Activated CD8-positive, alpha-beta memory T cell treated with anti-CD3 and anti-CD28 coated beads for 4 hours (primary cell): ENCODE measurements at regions not wholly inside any gene's neighbourhood (a gene's known extent, or its start where the extent isn't known, plus 50 kb on each side); places are given as distances from the start of the nearest gene placed in this dataset.
"Not testable (repeated sequence)": the region's sequence is repeated elsewhere in the genome, so short reads cannot be mapped to it uniquely, and the experiment has no call there.

Source experiments
- DNase-seq, 2 donors: peaks; one replicate each; pipeline ENCODE4 v3.0.0-alpha.2; 2020; ENCODE audit warnings: low read depth in 2 of 2

- not testable (repeated sequence) for DNase-seq
Measured at GRCh38 chr5:174917435-174917834, 193.1 kb downstream of the MSX2 start.

- not testable (repeated sequence) for DNase-seq
Measured at GRCh38 chr5:174916924-174917323, 192.5 kb downstream of the MSX2 start.

- no peak for DNase-seq
Measured at GRCh38 chr5:174916227-174916626, 191.8 kb downstream of the MSX2 start.

- DNase-seq, result no peak
Measured at GRCh38 chr5:174911118-174911517, 186.7 kb downstream of the MSX2 start.

DNA sequence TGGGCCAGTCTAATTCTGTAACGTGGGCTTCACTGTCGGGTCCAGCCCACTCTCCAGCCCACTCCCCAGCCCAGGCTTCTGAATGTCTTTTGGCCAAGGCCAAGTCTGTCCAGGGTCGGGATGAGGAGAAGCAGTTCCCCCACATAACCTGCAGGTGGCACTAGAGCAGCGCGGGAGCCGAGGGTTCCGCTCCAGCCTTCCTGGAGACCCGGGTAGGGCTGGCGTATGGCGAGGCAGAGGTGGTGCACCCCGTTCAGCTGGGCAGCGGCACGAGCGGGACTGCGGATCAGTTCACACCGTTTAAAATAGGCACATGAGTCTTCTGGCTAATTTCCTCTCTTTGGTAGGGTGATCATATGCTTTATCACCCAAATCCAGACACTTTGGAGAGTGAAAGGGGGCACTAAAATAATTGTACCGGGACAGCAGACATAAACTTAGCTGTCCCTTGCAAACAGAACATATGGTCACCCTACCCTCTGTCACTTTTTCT, 185.9 kb downstream of the MSX2 start:
- DNase-seq, result peak; percentile 6 to 9

DNA sequence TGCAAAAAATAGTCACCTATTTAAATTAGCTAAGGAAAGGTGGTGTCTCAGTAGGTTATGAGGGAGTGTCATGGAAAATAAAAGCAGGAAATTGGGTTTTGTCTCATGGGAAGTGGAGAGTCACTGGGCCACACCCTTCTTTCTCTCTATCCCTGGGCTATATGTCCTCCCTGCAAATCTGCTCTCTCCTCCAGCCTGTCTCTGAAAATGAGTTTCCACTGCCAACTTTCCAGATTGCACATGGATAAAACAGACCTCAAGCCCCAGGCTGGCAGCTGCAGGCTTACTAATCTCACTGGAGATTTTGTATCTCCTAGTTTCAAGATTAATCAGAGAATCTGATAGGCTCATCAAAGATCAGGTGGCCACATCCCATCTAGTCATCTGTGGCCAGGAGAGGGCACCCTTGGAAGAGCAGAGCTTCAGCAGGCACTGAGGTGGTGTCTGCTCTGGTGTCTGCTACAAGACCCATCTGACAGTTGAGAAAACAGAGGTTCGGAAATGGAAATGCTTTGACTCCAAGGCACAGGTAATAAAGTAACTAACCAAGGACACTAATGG, 178.9 kb downstream of the MSX2 start:
- DNase-seq, result no peak

- DNase-seq, result no peak
Measured at GRCh38 chr5:174901336-174901735, 177.0 kb downstream of the MSX2 start.

GRCh38 chr5:174900240-174900865, 176.0 kb downstream of the MSX2 start:
- DNase-seq, result no peak

DNA sequence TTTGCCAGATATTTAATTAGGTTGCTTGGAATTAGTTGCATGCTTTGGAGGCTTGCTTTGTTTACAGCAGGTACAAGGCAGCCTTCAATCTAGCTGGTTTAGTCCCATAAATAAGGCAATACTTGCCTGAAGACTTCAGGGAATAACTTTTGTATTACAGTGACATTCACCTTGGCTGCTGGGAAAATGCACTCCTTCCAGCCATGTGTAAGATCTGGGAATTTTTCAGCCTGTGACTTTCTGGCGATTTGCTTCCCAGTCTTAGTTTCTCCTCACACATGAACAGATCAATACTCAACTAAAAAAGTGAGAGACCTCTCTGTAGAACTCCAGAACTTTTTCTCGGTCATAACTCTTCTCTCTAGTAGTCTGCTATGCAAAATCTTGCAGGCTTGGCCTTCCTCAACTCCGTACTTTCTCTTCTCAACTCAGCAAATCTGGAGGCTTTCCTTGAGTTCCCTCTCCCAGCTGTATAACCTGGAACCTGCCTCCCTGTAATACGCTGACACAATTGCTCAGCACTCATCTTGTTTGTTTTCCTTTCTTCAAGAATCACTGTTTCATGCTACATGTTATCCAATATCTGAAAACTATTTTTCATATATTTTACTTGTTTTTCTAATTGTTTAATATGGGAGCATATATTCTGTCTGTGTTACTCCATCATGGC, 173.0 kb downstream of the MSX2 start:
- DNase-seq, result no peak

DNA sequence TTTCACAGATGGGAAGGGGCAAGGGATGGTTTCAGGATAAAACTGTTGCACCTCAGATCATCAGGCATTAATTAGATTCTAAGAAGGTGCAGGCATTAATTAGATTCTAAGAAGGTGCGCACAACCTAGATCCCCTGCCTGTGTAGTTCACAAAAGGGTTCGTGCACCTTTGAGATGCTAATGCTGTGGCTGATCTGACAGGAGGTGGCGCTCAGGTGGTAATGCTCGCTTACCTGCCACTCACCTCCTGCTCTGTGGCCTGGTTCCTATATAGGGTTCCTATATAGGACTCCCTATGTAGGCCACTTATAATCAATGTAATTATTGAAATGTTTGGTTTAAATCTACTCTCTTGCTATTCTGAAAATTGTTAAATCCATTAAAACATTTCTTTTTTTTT, 171.0 kb downstream of the MSX2 start:
- no peak for DNase-seq

DNA sequence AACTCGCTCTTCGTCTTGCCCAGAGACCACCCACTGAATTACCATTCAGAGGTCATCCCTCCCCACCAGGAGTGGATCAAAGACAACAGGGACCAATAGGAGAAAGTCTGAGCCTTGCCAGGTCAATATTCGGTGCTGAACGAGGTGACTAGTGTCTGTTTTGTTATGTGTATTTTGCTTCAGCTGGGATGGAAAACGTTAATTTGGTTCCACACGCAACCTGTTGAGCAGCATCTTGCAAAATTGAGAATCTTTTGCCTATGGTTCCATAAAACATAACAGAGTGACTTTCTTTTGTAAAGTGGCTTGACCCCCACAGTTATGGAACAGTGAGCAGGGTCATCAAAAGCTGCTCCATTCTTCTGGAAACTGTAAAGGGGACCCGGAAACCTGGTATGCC, 168.4 kb downstream of the MSX2 start:
- DNase-seq, result no peak

- DNase-seq, result not testable (repeated sequence)
Measured at GRCh38 chr5:174880412-174881200, 156.2 kb downstream of the MSX2 start.

DNA sequence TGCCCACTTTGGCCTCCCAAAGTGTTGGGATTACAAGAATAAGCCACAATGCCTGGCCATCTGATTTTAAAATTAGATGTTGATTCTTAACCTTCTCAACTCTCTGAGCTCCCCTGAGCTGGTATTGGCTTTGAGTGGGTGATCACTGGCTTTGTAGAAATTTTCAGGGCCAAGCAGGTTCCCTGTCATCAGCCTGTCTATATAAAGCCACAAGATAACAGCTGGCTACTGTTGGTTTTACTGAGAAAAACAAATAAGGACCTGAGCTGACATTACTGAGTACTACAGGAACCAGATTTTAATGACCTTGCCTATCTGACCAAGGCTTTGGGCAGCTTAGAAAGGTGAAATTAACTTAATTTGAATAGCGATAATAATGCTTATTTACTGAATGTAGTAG, 153.6 kb downstream of the MSX2 start:
- no peak for DNase-seq

DNA sequence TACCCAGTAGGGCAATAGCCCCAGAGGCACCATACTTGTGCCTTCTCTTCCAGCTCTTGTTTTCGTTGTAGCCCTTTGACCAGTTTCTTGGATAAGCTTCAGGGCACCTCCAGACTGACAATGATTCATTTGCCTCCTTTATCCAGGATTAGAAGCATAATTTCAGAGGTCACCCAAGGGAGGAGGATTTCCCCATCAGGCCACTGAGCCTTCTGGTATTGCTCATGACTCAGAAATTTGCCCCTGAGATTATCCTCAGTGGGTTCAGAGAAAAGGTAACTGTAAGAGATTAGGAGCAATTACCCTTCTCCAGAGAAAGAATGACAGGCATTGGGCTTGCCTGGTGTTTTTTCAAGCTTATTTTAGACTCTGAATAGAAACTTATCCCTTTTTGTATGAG, 147.9 kb downstream of the MSX2 start:
- DNase-seq, result no peak

DNA sequence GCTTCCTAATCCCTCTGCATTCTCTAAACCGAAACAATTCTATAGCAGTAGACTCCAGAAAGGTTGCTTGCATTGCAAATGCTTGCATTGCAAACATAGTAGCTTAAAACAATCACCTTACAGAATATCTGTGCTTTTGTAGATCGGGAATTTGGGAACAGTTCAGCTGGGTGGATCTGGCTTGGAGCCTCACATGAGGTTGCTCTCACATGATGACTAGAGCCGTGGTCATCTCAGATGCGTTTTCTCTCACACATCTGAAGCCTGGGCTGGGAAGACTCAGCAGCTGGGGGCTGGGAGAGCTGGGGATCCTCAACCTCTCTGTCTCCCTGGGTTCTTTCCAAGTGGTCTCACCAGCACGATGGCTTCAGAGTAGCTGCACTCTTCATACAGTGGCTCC, 127.8 kb downstream of the MSX2 start:
- DNase-seq, result no peak

DNA sequence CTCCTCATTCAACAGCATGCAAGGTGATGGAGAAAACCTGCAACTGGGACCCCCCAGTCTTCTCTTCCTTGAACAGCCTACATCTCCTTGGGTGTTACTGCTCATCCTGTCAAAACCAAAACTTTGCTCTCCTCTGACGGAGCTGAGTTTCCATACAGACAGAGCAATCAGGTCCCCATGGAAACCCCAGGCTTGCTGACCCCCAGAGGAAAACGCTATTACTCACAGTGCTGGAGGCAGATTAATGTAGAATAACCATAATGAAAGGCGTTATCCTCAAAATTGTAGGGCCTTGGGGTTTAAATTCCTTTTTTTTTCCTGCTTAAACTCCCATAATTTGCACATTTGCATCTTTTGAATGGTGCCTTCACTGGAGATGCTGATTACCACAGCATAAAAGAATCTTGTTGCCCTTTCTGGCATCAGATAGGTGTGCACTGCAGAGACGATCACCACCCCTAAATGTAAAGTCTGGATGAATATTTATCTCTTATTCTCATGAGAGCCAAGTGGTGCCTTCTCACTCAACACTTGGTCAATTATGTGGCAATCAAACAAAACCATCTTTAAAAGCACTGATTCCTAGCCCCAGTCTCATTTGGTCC, 126.3 kb downstream of the MSX2 start:
- no peak for DNase-seq

DNA sequence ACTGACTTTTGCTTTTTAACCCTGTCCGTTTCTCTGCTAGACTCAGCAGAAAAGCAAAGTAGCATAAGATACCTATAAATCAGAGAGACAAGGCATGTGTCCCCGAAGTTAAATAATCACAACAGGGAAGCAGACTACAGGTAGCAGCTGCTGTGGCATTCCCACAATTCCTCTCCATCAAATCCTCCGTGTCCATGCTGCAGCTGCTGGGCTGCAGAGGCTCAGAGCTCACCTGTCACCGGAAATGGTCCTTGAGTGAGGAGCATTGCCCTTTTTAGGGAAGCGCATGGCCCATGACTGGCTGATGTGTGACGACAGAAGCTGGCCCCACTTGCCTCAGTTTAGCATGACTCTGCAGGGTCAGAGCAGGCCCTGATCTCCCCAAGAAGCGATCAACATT, 125.0 kb downstream of the MSX2 start:
- DNase-seq, result no peak

GRCh38 chr5:174844971-174845370, 120.6 kb downstream of the MSX2 start:
- no peak for DNase-seq

GRCh38 chr5:174843263-174844250, 119.2 kb downstream of the MSX2 start:
- DNase-seq, result no peak

GRCh38 chr5:174840435-174840834, 116.1 kb downstream of the MSX2 start:
- DNase-seq, result no peak

- no peak for DNase-seq
Measured at GRCh38 chr5:174839196-174839595, 114.8 kb downstream of the MSX2 start.
